Hematopoietic multipotent progenitor cell treated with erythropoietin and hydrocortisone succinate and interleukin-3 and kit ligand, for 17 days (in vitro differentiated cells): ENCODE measurements at regions not wholly inside any gene's neighbourhood (a gene's known extent, or its start where the extent isn't known, plus 50 kb on each side); places are given as distances from the start of the nearest gene placed in this dataset.

Experiments
- DNase-seq: peaks from one replicate; pipeline ENCODE4 v3.0.0-alpha.2; 2015; ENCODE audit warnings: low spot score

- no peak for DNase-seq
Observed at GRCh38 chr7:106808967-106809635, 56.0 kb upstream of the PIK3CG start.

- no peak for DNase-seq
Observed at GRCh38 chr7:106811472-106811871, 53.6 kb upstream of the PIK3CG start.

DNA sequence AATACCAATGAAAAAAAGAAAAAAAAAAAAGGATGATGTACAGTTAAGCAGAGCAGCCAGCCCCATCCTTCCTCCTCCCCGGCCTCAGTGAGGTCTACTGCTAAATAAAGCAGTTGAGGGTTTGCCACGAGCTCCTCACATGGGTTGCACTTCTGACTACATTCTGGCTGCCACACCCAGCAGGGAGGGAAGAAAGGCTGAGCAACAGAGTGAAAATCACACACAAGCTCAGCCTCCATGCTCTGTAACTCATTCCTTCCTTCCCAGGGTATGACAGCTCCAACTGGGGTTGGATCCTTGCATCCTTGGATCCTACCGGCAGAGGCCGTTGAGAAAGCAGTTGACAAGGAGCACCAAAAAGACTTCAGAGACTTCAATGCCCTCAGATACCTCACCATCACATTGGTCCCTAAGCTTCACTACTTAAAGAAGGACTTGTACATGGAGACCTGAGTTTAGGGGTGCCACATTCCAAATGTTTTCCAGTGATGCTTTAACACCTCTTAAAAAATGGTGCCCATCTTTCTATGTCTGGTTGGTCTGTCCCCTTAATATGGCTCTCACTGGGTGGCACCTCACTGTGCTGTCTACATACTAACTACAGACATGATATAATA lies 52.9 kb upstream of the PIK3CG start:
- DNase-seq = no peak

GRCh38 chr7:106813705-106814305 lies 51.3 kb upstream of the PIK3CG start:
- no peak for DNase-seq

DNA sequence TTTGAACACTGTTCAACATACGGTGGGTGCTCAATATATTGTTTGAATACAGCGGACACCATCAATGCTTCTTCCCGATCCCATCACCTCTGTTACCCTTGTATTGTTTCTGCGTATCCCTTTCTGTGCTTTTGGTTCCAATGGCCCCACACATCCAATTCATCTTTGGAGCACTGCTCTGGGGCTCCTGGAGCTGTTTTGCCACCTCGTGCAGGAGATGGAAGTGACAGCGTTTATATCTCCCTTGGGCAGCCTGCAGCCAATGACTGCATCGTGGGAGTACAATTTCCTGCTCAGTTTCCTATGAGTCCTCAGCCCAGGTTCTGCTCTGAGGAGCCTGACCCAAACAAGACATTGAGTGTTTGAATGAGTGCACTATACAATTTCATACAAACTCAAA lies 50.2 kb upstream of the PIK3CG start:
- DNase-seq = no peak
